SK-N-SH (cell line): ENCODE measurements at regions not wholly inside any gene's neighbourhood (a gene's known extent, or its start where the extent isn't known, plus 50 kb on each side); places are given as distances from the start of the nearest gene placed in this dataset.

Experiments
- CTCF ChIA-PET: fragments of 300-600, 350-600 bp; formaldehyde crosslinking; extraction: SDS; loops from one replicate; lab custom pipeline; 2021; lab: Yijun Ruan, JAX
- POLR2A ChIA-PET: fragments of 350-600 bp; sonication (Branson Sonifier 250); formaldehyde crosslinking; extraction: SDS; loops from one replicate; lab custom pipeline; 2020; ENCODE audit warnings: antibody characterized with exemption, inconsistent platforms; lab: Yijun Ruan, JAX
- DNase-seq: peaks from one replicate; pipeline ENCODE4 v3.0.0; 2012
- H2AFZ ChIP-seq: fragments of 200-600 bp; sonication (generic); 2 replicates; pipeline ENCODE4 v1.8.1; 2016; ENCODE audit warnings: antibody characterized with exemption, mild to moderate bottlenecking, low read depth
- H3F3A ChIP-seq: fragments of 200-600 bp; sonication (generic); replicated peaks from 2 replicates; pipeline ENCODE3; 2016; ENCODE audit warnings: antibody characterized with exemption, mild to moderate bottlenecking; ENCODE audit not compliant: insufficient read depth
- H3K27ac ChIP-seq, 2 experiments: fragments of 200-500 bp in 1 of 2; fragments of 200-600 bp in 1 of 2; sonication (Bioruptor generic) in 1 of 2; sonication (generic), shearing (Covaris generic) in 1 of 2; 2 replicates each; pipeline versions ENCODE4 v1.5.1 to v1.6.1; 2014 to 2016; ENCODE audit warnings: low read depth in 2 of 2, inconsistent platforms in 1 of 2, low read length in 1 of 2, mild to moderate bottlenecking in 1 of 2, mixed read lengths in 1 of 2
- H3K27me3 ChIP-seq: fragments of 200-600 bp; sonication (generic), shearing (Covaris generic); 2 replicates; pipeline ENCODE4 v1.6.1; 2016; ENCODE audit warnings: mixed run types; ENCODE audit not compliant: insufficient read depth
- H3K36me3 ChIP-seq, 2 experiments: fragments of 200-500 bp in 1 of 2; fragments of 200-600 bp in 1 of 2; sonication (Bioruptor generic) in 1 of 2; sonication (generic) in 1 of 2; replicated peaks in 1 of 2; 2 replicates each; pipeline versions ENCODE3 to v1.5.1; 2014 to 2016; ENCODE audit warnings: low read length in 1 of 2, mild to moderate bottlenecking in 1 of 2; ENCODE audit not compliant: insufficient read depth in 2 of 2, control insufficient read depth in 1 of 2
- H3K4me1 ChIP-seq, 2 experiments: fragments of 200-500 bp in 1 of 2; fragments of 200-600 bp in 1 of 2; sonication (Bioruptor generic) in 1 of 2; sonication (generic), shearing (Covaris generic) in 1 of 2; 2 replicates each; pipeline versions ENCODE4 v1.5.1 to v1.6.1; 2014 to 2016; ENCODE audit warnings: low read depth in 1 of 2, low read length in 1 of 2, mixed run types in 1 of 2; ENCODE audit not compliant: insufficient read depth in 2 of 2, control insufficient read depth in 1 of 2
- H3K4me2 ChIP-seq: fragments of 200-600 bp; sonication (generic), shearing (Covaris generic); 2 replicates; pipeline ENCODE4 v1.6.1; 2017; ENCODE audit warnings: mixed run types
- H3K4me3 ChIP-seq, 2 experiments: fragments of 200-500 bp in 1 of 2; fragments of 200-600 bp in 1 of 2; sonication (Bioruptor generic) in 1 of 2; sonication (generic), shearing (Covaris generic) in 1 of 2; 2 replicates each; pipeline versions ENCODE4 v1.5.1 to v1.8.1; 2014 to 2016; ENCODE audit warnings: low read depth in 2 of 2, inconsistent platforms in 1 of 2, low read length in 1 of 2, mild to moderate bottlenecking in 1 of 2, mixed read lengths in 1 of 2, moderate library complexity in 1 of 2
- H3K79me2 ChIP-seq: fragments of 200-600 bp; sonication (generic); 2 replicates; pipeline ENCODE4 v1.8.1; 2017; ENCODE audit warnings: mild to moderate bottlenecking; ENCODE audit not compliant: insufficient read depth
- H3K9ac ChIP-seq: fragments of 200-600 bp; sonication (generic); 2 replicates; pipeline ENCODE4 v1.6.1; 2017; ENCODE audit warnings: mixed run types
- H3K9me2 ChIP-seq: fragments of 200-600 bp; sonication (generic); 2 replicates; pipeline ENCODE4 v1.6.1; 2017; ENCODE audit warnings: mixed run types
- H3K9me3 ChIP-seq: fragments of 200-600 bp; sonication (generic); 2 replicates; pipeline ENCODE4 v1.6.1; 2017; ENCODE audit warnings: mixed run types, mild to moderate bottlenecking, moderate library complexity
- H4K20me1 ChIP-seq: fragments of 200-600 bp; sonication (generic); 2 replicates; pipeline ENCODE4 v1.6.1; 2017; ENCODE audit warnings: mild to moderate bottlenecking, mixed run types; ENCODE audit not compliant: insufficient read depth
- CHD2 ChIP-seq: fragments of 150-350 bp; IDR thresholded peaks from 2 replicates; pipeline ENCODE4 v1.6.1; 2018; ENCODE audit warnings: low read length; ENCODE audit not compliant: partially characterized antibody
- ELF1 ChIP-seq: IDR thresholded peaks from 2 replicates; pipeline ENCODE4 v1.4.0; 2012
- EZH2phosphoT487 ChIP-seq: fragments of 200-600 bp; sonication (generic); IDR thresholded peaks from 2 replicates; pipeline ENCODE4 v1.6.1; 2017; ENCODE audit warnings: low read depth, mixed run types, mild to moderate bottlenecking, antibody characterized with exemption, moderate library complexity, borderline replicate concordance
- FOXM1 ChIP-seq: IDR thresholded peaks from 2 replicates; pipeline ENCODE4 v1.4.0; 2012; ENCODE audit warnings: low read depth, mild to moderate bottlenecking
- GABPA ChIP-seq: IDR thresholded peaks from 2 replicates; pipeline ENCODE4 v1.4.0; 2012; ENCODE audit warnings: low read depth, mild to moderate bottlenecking
- GATA2 ChIP-seq: sonication (generic); formaldehyde crosslinking; IDR thresholded peaks from 2 replicates; pipeline ENCODE4 v1.5.0; 2020; ENCODE audit warnings: mild to moderate bottlenecking, missing genetic modification reagents
- JUND ChIP-seq: IDR thresholded peaks from 2 replicates; pipeline ENCODE4 v1.4.0; 2012
- MEF2A ChIP-seq: IDR thresholded peaks from 2 replicates; pipeline ENCODE4 v1.4.0; 2012; ENCODE audit warnings: low read depth, borderline replicate concordance
- NFIC ChIP-seq: IDR thresholded peaks from 2 replicates; pipeline ENCODE4 v1.4.0; 2012; ENCODE audit warnings: borderline replicate concordance
- RAD21 ChIP-seq: IDR thresholded peaks from 2 replicates; pipeline ENCODE4 v1.6.1; 2012; ENCODE audit warnings: mild to moderate bottlenecking, low read length
- RXRA ChIP-seq: IDR thresholded peaks from 2 replicates; pipeline ENCODE4 v1.4.0; 2012; ENCODE audit warnings: low read depth, mild to moderate bottlenecking, borderline replicate concordance
- SIN3A ChIP-seq: IDR thresholded peaks from 2 replicates; pipeline ENCODE4 v1.6.1; 2012; ENCODE audit warnings: low read depth, mild to moderate bottlenecking, low read length, moderate library complexity, borderline replicate concordance
- TEAD4 ChIP-seq: IDR thresholded peaks from 2 replicates; pipeline ENCODE4 v1.4.0; 2012; ENCODE audit warnings: mild to moderate bottlenecking, borderline replicate concordance; ENCODE audit not compliant: insufficient read depth
- YY1 ChIP-seq: IDR thresholded peaks from 2 replicates; pipeline ENCODE4 v1.4.0; 2012; ENCODE audit warnings: low read depth, mild to moderate bottlenecking
- WGBS: methylation state at CpG from one replicate; pipeline ENCODE4 v1.1.6; 2017; ENCODE audit warnings: low lambda C conversion rate; 5-methylcytosine and 5-hydroxymethylcytosine counted together
- TF ChIP-seq, protein P1 (sequence below): fragments of 150-350 bp; IDR thresholded peaks from 2 replicates; pipeline ENCODE4 v1.6.1; 2016; ENCODE audit warnings: mild to moderate bottlenecking, low read depth, low read length
- TF ChIP-seq, protein P2 (sequence below): IDR thresholded peaks from 2 replicates; pipeline ENCODE4 v1.6.1; 2012; ENCODE audit warnings: mild to moderate bottlenecking, low read depth, low read length, moderate library complexity
- TF ChIP-seq, protein P3 (sequence below): IDR thresholded peaks from 2 replicates; pipeline ENCODE4 v1.4.0; 2012; ENCODE audit warnings: low read depth, borderline replicate concordance
- TF ChIP-seq, protein P4 (sequence below): IDR thresholded peaks from 2 replicates; pipeline ENCODE4 v1.4.0; 2012; ENCODE audit warnings: low read depth, borderline replicate concordance

DNA sequence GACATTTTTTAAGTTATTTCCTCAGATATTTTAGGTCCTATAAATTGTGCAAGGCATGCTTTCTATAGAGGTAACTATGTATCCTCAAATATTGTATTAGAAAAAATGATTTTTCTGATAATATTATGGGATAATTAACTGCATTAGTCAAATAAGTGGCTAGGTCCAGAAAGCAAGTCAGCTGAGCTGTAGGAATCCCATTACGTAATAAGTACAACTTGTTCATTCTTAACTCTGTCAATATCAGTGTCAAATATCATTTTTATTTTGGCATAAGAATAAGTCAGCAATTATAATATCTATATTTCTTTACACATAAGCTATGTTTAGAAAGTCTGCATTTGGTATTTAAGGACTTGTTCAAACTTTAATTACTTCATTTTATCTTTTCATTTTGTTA, 830.9 kb upstream of the GJE1 start:
- H3K36me3 ChIP-seq, result no peaks in the 10 kb centered on the region
- H3K27ac ChIP-seq, result no peak overlapping the region
- H3F3A ChIP-seq, result no peaks in the 10 kb centered on the region
- DNase-seq, result no peak
- no peak overlapping the region for H3K4me2 ChIP-seq
- no peaks in the 10 kb centered on the region for H3K79me2 ChIP-seq
- H3K9me2 ChIP-seq, result no peaks in the 10 kb centered on the region
- no peak overlapping the region for H3K4me3 ChIP-seq
- H3K9me3 ChIP-seq, result no peaks in the 10 kb centered on the region; the same call in 1 of the 2 replicates
- no peaks in the 10 kb centered on the region for H4K20me1 ChIP-seq
- POLR2A ChIA-PET, result no interaction called here
- H3K4me1 ChIP-seq, result no peaks in the 10 kb centered on the region; a peak in 1 of 4 replicates
- 35% methylated on average over 1 of the region's 1 CpG for WGBS
- H2AFZ ChIP-seq, result no peak overlapping the region
- CTCF ChIA-PET, result interaction anchor here (0.6 kb wide), 1 partner anchor 49 kb away, joined by 3 read pairs; no protein-coding TSS in a partner anchor
- H3K27me3 ChIP-seq, result no peaks in the 10 kb centered on the region
- TF ChIP-seq GABPA, result no peak
- no peak for TF ChIP-seq FOXM1
- no peak for TF ChIP-seq YY1
- TF ChIP-seq EZH2phosphoT487, result no peak
- no peak for TF ChIP-seq JUND
- no peak for TF ChIP-seq NFIC
- TF ChIP-seq CHD2, result no peak
- TF ChIP-seq MEF2A, result no peak
- TF ChIP-seq GATA2 (CRISPR knock-in tag), result no peak
- no peak for TF ChIP-seq RXRA
- TF ChIP-seq RAD21, result no peak
- TF ChIP-seq ELF1, result no peak
- no peak for TF ChIP-seq SIN3A
- TF ChIP-seq, protein P1, sequence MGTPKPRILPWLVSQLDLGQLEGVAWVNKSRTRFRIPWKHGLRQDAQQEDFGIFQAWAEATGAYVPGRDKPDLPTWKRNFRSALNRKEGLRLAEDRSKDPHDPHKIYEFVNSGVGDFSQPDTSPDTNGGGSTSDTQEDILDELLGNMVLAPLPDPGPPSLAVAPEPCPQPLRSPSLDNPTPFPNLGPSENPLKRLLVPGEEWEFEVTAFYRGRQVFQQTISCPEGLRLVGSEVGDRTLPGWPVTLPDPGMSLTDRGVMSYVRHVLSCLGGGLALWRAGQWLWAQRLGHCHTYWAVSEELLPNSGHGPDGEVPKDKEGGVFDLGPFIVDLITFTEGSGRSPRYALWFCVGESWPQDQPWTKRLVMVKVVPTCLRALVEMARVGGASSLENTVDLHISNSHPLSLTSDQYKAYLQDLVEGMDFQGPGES, result no peak
- no peak overlapping the region for H3K9ac ChIP-seq

DNA sequence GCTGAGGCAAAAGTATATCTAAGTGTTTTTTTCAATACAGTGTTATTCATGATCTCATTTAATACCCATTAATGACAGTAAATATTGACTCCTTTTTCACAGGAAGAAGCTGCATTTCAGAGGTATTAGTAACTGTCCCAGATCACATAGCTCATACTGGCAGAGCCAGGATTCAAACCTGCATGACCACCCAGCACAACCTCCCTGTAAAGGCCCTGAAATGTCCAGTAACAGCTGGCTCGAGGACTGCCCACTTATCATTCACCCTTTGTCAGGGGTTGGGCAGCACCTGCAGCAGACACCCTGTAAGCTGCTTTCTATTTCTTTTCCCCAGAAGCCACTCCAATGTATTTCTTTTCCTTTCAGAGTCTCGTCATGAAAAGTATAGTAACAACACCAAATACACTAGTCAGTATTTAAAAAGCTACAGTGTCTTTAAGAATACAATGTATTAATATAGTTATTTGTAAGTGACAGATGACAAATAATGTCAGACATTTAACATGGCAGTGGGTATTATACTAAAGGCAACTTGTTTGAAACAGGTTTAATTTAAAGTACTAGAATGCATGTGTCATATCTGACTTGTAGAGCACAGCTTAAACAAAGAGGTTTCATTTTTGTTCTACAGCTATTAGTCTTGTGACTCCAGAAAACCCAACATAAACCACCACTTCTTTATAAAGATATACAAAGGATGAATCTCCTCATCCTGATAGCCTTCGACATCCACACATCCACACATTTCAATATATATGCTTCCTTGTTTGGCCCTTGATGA, 841.6 kb upstream of the GJE1 start:
- Histone ChIP-seq H3F3A (no peaks in the 10 kb centered on the region), H3K27me3 (no peaks in the 10 kb centered on the region), H2AFZ (0 out of 2 replicates have a peak overlapping the region, but pooled peaks have one; percentile 63), H3K4me1 (no peaks in the 10 kb centered on the region), H3K9me3 (no peaks in the 10 kb centered on the region), H3K79me2 (no peaks in the 10 kb centered on the region), H3K9me2 (no peaks in the 10 kb centered on the region), H3K4me3 (no peak overlapping the region), H4K20me1 (no peaks in the 10 kb centered on the region), H3K27ac (no peak overlapping the region; a peak in 1 of 4 replicates), H3K4me2 (no peak overlapping the region), H3K9ac (no peak overlapping the region), H3K36me3 (no peaks in the 10 kb centered on the region)
- POLR2A ChIA-PET, result no interaction called here
- no peak for DNase-seq
- CTCF ChIA-PET, result no interaction called here
- WGBS, result 6% methylated on average over 3 of the region's 3 CpGs
- no peak for TF ChIP-seq TEAD4
- TF ChIP-seq, protein P2, sequence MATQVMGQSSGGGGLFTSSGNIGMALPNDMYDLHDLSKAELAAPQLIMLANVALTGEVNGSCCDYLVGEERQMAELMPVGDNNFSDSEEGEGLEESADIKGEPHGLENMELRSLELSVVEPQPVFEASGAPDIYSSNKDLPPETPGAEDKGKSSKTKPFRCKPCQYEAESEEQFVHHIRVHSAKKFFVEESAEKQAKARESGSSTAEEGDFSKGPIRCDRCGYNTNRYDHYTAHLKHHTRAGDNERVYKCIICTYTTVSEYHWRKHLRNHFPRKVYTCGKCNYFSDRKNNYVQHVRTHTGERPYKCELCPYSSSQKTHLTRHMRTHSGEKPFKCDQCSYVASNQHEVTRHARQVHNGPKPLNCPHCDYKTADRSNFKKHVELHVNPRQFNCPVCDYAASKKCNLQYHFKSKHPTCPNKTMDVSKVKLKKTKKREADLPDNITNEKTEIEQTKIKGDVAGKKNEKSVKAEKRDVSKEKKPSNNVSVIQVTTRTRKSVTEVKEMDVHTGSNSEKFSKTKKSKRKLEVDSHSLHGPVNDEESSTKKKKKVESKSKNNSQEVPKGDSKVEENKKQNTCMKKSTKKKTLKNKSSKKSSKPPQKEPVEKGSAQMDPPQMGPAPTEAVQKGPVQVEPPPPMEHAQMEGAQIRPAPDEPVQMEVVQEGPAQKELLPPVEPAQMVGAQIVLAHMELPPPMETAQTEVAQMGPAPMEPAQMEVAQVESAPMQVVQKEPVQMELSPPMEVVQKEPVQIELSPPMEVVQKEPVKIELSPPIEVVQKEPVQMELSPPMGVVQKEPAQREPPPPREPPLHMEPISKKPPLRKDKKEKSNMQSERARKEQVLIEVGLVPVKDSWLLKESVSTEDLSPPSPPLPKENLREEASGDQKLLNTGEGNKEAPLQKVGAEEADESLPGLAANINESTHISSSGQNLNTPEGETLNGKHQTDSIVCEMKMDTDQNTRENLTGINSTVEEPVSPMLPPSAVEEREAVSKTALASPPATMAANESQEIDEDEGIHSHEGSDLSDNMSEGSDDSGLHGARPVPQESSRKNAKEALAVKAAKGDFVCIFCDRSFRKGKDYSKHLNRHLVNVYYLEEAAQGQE, result no peak
- TF ChIP-seq, protein P3, sequence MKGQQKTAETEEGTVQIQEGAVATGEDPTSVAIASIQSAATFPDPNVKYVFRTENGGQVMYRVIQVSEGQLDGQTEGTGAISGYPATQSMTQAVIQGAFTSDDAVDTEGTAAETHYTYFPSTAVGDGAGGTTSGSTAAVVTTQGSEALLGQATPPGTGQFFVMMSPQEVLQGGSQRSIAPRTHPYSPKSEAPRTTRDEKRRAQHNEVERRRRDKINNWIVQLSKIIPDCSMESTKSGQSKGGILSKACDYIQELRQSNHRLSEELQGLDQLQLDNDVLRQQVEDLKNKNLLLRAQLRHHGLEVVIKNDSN, result no peak
- no peak for TF ChIP-seq GATA2 (CRISPR knock-in tag)
- TF ChIP-seq, protein P4, sequence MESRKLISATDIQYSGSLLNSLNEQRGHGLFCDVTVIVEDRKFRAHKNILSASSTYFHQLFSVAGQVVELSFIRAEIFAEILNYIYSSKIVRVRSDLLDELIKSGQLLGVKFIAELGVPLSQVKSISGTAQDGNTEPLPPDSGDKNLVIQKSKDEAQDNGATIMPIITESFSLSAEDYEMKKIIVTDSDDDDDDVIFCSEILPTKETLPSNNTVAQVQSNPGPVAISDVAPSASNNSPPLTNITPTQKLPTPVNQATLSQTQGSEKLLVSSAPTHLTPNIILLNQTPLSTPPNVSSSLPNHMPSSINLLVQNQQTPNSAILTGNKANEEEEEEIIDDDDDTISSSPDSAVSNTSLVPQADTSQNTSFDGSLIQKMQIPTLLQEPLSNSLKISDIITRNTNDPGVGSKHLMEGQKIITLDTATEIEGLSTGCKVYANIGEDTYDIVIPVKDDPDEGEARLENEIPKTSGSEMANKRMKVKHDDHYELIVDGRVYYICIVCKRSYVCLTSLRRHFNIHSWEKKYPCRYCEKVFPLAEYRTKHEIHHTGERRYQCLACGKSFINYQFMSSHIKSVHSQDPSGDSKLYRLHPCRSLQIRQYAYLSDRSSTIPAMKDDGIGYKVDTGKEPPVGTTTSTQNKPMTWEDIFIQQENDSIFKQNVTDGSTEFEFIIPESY, result no peak
- TF ChIP-seq, protein P1, result no peak
